GM12878 (cell line): ENCODE measurements at regions not wholly inside any gene's neighbourhood (a gene's known extent, or its start where the extent isn't known, plus 50 kb on each side); places are given as distances from the start of the nearest gene placed in this dataset.

Source experiments
- CTCF ChIP-seq, 3 experiments: IDR thresholded peaks in 2 of 3; conservative IDR thresholded peaks in 1 of 3; 2 replicates each; pipeline ENCODE4 v1.5.1; 2011; ENCODE audit warnings: low read depth in 3 of 3, low read length in 3 of 3, mild to moderate bottlenecking in 3 of 3, control low read depth in 2 of 3, moderate library complexity in 2 of 3, inconsistent platforms in 1 of 3, mixed read lengths in 1 of 3; ENCODE audit not compliant: control insufficient read depth in 2 of 3, insufficient read depth in 1 of 3; ENCODE audit errors: extremely low read depth in 1 of 3
- EED ChIP-seq: sonication (generic); IDR thresholded peaks from 2 replicates; pipeline ENCODE4 v1.6.1; 2016; ENCODE audit warnings: antibody characterized with exemption, low read depth
- RAD21 ChIP-seq: IDR thresholded peaks from 2 replicates; pipeline ENCODE4 v1.6.1; 2011; ENCODE audit warnings: mild to moderate bottlenecking, low read depth, low read length, moderate library complexity; ENCODE audit not compliant: insufficient read depth
- TF ChIP-seq, protein P1 (sequence below): IDR thresholded peaks from 2 replicates; pipeline ENCODE4 v1.6.1; 2012; ENCODE audit warnings: low read depth, low read length, improper control_type of control experiment

DNA sequence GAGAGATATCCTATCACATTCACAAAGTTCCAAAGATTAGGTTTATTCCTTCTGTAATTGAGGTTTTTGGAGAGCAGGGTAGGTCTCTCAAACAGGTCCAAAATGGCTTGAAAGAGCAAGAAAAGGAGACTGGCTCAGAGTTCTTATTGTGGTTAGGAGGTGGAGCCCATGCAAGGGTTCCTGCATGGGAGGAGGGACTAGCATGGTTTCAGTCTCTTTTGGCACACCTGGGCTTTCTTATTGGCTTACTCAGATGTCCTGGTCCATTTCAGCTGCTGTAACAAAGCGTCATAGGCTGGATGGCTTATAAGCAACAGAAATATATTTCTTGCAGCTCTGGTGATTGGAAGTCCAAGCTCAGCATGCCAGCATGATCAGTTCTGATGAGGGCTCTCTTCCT lies 493.1 kb downstream of the REEP3 start:
- TF ChIP-seq, protein P1, sequence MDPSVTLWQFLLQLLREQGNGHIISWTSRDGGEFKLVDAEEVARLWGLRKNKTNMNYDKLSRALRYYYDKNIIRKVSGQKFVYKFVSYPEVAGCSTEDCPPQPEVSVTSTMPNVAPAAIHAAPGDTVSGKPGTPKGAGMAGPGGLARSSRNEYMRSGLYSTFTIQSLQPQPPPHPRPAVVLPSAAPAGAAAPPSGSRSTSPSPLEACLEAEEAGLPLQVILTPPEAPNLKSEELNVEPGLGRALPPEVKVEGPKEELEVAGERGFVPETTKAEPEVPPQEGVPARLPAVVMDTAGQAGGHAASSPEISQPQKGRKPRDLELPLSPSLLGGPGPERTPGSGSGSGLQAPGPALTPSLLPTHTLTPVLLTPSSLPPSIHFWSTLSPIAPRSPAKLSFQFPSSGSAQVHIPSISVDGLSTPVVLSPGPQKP, result no peak
- TF ChIP-seq RAD21 (no peak), CTCF (IDR thresholded peaks at IDR 0.05 in 2 of 3, conservative IDR thresholded peaks at IDR 0.05 in 1 of 3; ENCODE audit: control insufficient read depth in 2 of 3, extremely low read depth in 1 of 3, insufficient read depth in 1 of 3, low read depth in 3 of 3, low read length in 3 of 3) (no peak), EED (no peak)
